SK-N-MC (cell line): ENCODE measurements at regions not wholly inside any gene's neighbourhood (a gene's known extent, or its start where the extent isn't known, plus 50 kb on each side); places are given as distances from the start of the nearest gene placed in this dataset.
"Not testable (repeated sequence)": the region's sequence is repeated elsewhere in the genome, so short reads cannot be mapped to it uniquely, and the experiment has no call there.

ENCODE experiments used
- EZH2 ChIP-seq: fragments of 200-600 bp; sonication (generic); IDR thresholded peaks from one replicate; pipeline ENCODE4 v1.6.1; 2017; ENCODE audit warnings: antibody characterized with exemption
- FOXP2 ChIP-seq: optimal IDR thresholded peaks from 2 replicates; pipeline ENCODE3; 2011; ENCODE audit warnings: mild to moderate bottlenecking, moderate library complexity; ENCODE audit not compliant: insufficient read depth; ENCODE audit errors: extremely low read length, control extremely low read depth
- POLR2AphosphoS5 ChIP-seq: IDR thresholded peaks from 2 replicates; pipeline ENCODE4 v1.6.1; 2012; ENCODE audit warnings: mild to moderate bottlenecking, low read depth, low read length, borderline replicate concordance

DNA sequence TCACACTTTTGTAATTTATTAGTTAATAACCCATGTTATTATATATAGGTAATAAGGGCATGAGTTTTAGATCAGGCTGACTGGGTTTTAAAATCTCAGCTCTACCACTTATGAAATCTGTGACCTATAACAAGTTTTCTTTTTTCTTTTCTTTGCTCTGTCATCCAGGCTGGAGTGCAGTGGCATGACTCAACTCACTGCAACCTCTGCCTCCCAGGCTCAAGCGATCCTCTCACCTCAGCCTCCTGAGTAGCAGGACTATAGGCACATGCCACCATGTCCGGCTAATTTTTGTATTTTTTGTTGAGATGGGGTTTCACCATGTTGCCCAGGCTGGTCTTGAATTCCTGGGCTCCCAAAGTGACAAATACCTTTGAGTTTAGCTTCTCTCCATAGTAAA is 227.7 kb upstream of the KRR1 start:
- TF ChIP-seq EZH2, POLR2AphosphoS5, FOXP2: not testable (repeated sequence)
